Smooth muscle cell (in vitro differentiated cells): ENCODE measurements at regions not wholly inside any gene's neighbourhood (a gene's known extent, or its start where the extent isn't known, plus 50 kb on each side); places are given as distances from the start of the nearest gene placed in this dataset.

Source experiments
- DNase-seq: peaks from one replicate; lab custom pipeline; 2025; ENCODE audit not compliant: unreplicated experiment; lab: John Stamatoyannopoulos, UW
- H2AFZ ChIP-seq: fragments of 200-600 bp; sonication (generic); 2 replicates; pipeline ENCODE4 v1.6.0; 2016; ENCODE audit warnings: antibody characterized with exemption, low read depth, mild to moderate bottlenecking
- H3F3A ChIP-seq: fragments of 200-600 bp; sonication (generic); 2 replicates; pipeline ENCODE4 v1.6.0; 2017; ENCODE audit warnings: antibody characterized with exemption, low read depth
- H3K27ac ChIP-seq: fragments of 200-600 bp; sonication (generic); 2 replicates; pipeline ENCODE4 v1.5.1; 2016; ENCODE audit warnings: low read depth, mild to moderate bottlenecking
- H3K27me3 ChIP-seq: fragments of 200-600 bp; sonication (generic); 2 replicates; pipeline ENCODE4 v1.6.1; 2016; ENCODE audit warnings: low read depth, mild to moderate bottlenecking
- H3K36me3 ChIP-seq: fragments of 200-600 bp; sonication (generic); 2 replicates; pipeline ENCODE4 v1.5.1; 2016; ENCODE audit warnings: low read depth
- H3K4me1 ChIP-seq: fragments of 200-600 bp; sonication (generic); 2 replicates; pipeline ENCODE4 v1.5.1; 2016; ENCODE audit warnings: low read depth
- H3K4me2 ChIP-seq: fragments of 200-600 bp; sonication (generic); 2 replicates; pipeline ENCODE4 v1.6.0; 2016; ENCODE audit warnings: mild to moderate bottlenecking
- H3K4me3 ChIP-seq: fragments of 200-600 bp; sonication (generic); 2 replicates; pipeline ENCODE4 v1.5.1; 2016; ENCODE audit warnings: mild to moderate bottlenecking
- H3K79me2 ChIP-seq: fragments of 200-600 bp; sonication (generic); 2 replicates; pipeline ENCODE4 v1.6.0; 2016; ENCODE audit warnings: low read depth, mild to moderate bottlenecking
- H3K9ac ChIP-seq: fragments of 200-600 bp; sonication (generic); 2 replicates; pipeline ENCODE4 v1.6.0; 2016; ENCODE audit warnings: low read depth
- H3K9me3 ChIP-seq: fragments of 200-600 bp; sonication (generic); replicated peaks from 2 replicates; pipeline ENCODE4 v1.5.1; 2016; ENCODE audit warnings: low read depth
- H4K20me1 ChIP-seq: fragments of 200-600 bp; sonication (generic); 2 replicates; pipeline ENCODE4 v1.6.0; 2016; ENCODE audit warnings: low read depth
- CTCF ChIP-seq: fragments of 200-600 bp; sonication (generic); IDR thresholded peaks from 2 replicates; pipeline ENCODE4 v1.5.1; 2017; ENCODE audit warnings: borderline replicate concordance, mild to moderate bottlenecking, antibody characterized with exemption; ENCODE audit not compliant: insufficient read depth, poor library complexity, severe bottlenecking
- WGBS: methylation state at CpG from one replicate; pipeline ENCODE4 v1.1.7; 2016; ENCODE audit warnings: low lambda C conversion rate; 5-methylcytosine and 5-hydroxymethylcytosine counted together

- Histone ChIP-seq H3K27ac (peak overlapping the region; percentile 53), H2AFZ (peak overlapping the region; percentile 74), H3K4me2 (peak overlapping the region; percentile 71), H3F3A (peaks cover 9% of the 10 kb centered on the region), H3K9ac (no peak overlapping the region), H3K4me1 (peaks cover 37% of the 10 kb centered on the region), H4K20me1 (no peaks in the 10 kb centered on the region), H3K27me3 (no peaks in the 10 kb centered on the region), H3K79me2 (no peaks in the 10 kb centered on the region), H3K4me3 (no peak overlapping the region), H3K9me3 (no peaks in the 10 kb centered on the region), H3K36me3 (no peaks in the 10 kb centered on the region)
- no peak for DNase-seq
- WGBS, result 18% methylated on average over 5 of the region's 5 CpGs
- TF ChIP-seq CTCF, result no peak
Measured at GRCh38 chr6:125529061-125529460, 220.4 kb upstream of the HEY2 start.

GRCh38 chr6:125533710-125534397 is 215.6 kb upstream of the HEY2 start:
- Histone ChIP-seq H3K4me2 (peak overlapping the region; percentile 80), H3K27me3 (no peaks in the 10 kb centered on the region), H3K4me1 (peaks cover 24% of the 10 kb centered on the region), H2AFZ (peak overlapping the region; percentile 94), H3K9ac (peak overlapping the region; percentile 25), H3K9me3 (no peaks in the 10 kb centered on the region), H3K36me3 (no peaks in the 10 kb centered on the region), H3K4me3 (peak overlapping the region; percentile 40), H4K20me1 (no peaks in the 10 kb centered on the region), H3F3A (peaks cover 9% of the 10 kb centered on the region), H3K79me2 (no peaks in the 10 kb centered on the region), H3K27ac (peak overlapping the region; percentile 61)
- DNase-seq, result no peak
- no peak for TF ChIP-seq CTCF
- WGBS, result 24% methylated on average over 28 of the region's 28 CpGs

GRCh38 chr6:125534430-125535263 is 214.8 kb upstream of the HEY2 start:
- Histone ChIP-seq H3K27me3 (no peaks in the 10 kb centered on the region), H3K4me1 (peaks cover 16% of the 10 kb centered on the region), H3K27ac (peak overlapping the region; percentile 61), H3K4me3 (peak overlapping the region; percentile 40), H3K9ac (peak overlapping the region; percentile 25), H2AFZ (peak overlapping the region; percentile 94), H4K20me1 (no peaks in the 10 kb centered on the region), H3F3A (peaks cover 9% of the 10 kb centered on the region), H3K79me2 (no peaks in the 10 kb centered on the region), H3K9me3 (no peaks in the 10 kb centered on the region), H3K36me3 (no peaks in the 10 kb centered on the region), H3K4me2 (peak overlapping the region; percentile 80)
- 45% methylated on average over 17 of the region's 17 CpGs for WGBS
- TF ChIP-seq CTCF, result no peak
- DNase-seq, result no peak
